ENCODE measurements at regions not wholly inside any gene's neighbourhood (a gene's known extent, or its start where the extent isn't known, plus 50 kb on each side); places are given as distances from the start of the nearest gene placed in this dataset.

- DNase-seq: no peak
These were observed 280.1 kb downstream of the NPHP4 start for GRCh38 chr1:5711956-5712645.

GRCh38 chr1:5711079-5711478 is 281.1 kb downstream of the NPHP4 start:
- no peak for DNase-seq

GRCh38 chr1:5709976-5710375 is 282.2 kb downstream of the NPHP4 start:
- no peak for DNase-seq

- no peak for DNase-seq
These were observed 282.7 kb downstream of the NPHP4 start for GRCh38 chr1:5709461-5709975.

- DNase-seq: no peak
These were observed 283.6 kb downstream of the NPHP4 start for GRCh38 chr1:5708346-5709245.

GRCh38 chr1:5707566-5708345 is 284.5 kb downstream of the NPHP4 start:
- no peak for DNase-seq

- DNase-seq: no peak
These were observed 286.0 kb downstream of the NPHP4 start for GRCh38 chr1:5706239-5706638.

GRCh38 chr1:5705751-5706150 is 286.5 kb downstream of the NPHP4 start:
- no peak for DNase-seq

- DNase-seq: no peak
These were observed 287.4 kb downstream of the NPHP4 start for GRCh38 chr1:5704561-5705514.

- no peak for DNase-seq
These were observed 290.6 kb downstream of the NPHP4 start for GRCh38 chr1:5701642-5702041.

GRCh38 chr1:5693568-5693967 is 298.7 kb downstream of the NPHP4 start:
- DNase-seq: no peak

GRCh38 chr1:5692664-5693063 is 299.6 kb downstream of the NPHP4 start:
- DNase-seq: no peak

GRCh38 chr1:5691795-5692509 is 300.3 kb downstream of the NPHP4 start:
- DNase-seq: no peak

GRCh38 chr1:5690898-5691297 is 301.3 kb downstream of the NPHP4 start:
- DNase-seq: no peak

GRCh38 chr1:5690291-5690690 is 301.9 kb downstream of the NPHP4 start:
- no peak for DNase-seq

GRCh38 chr1:5688081-5689077 is 303.8 kb downstream of the NPHP4 start:
- no peak for DNase-seq

- no peak for DNase-seq
These were observed 305.1 kb downstream of the NPHP4 start for GRCh38 chr1:5686925-5687706.

- DNase-seq: no peak
These were observed 306.0 kb downstream of the NPHP4 start for GRCh38 chr1:5686195-5686594.

- DNase-seq: no peak
These were observed 306.7 kb downstream of the NPHP4 start for GRCh38 chr1:5685446-5686040.
